A549 (cell line): ENCODE measurements at regions not wholly inside any gene's neighbourhood (a gene's known extent, or its start where the extent isn't known, plus 50 kb on each side); places are given as distances from the start of the nearest gene placed in this dataset.

ENCODE experiments used
- ATAC-seq, 2 experiments: fragments of 200-7000 bp in 1 of 2; fragments of >200 bp in 1 of 2; cut with Nextera tagmentation in 1 of 2; cut with Tn5 transposase in 1 of 2; 3 replicates each; pipeline versions ENCODE4 v1.8.0 to v1.9.1; 2018 to 2020; ENCODE audit warnings: mild to moderate bottlenecking in 1 of 2, moderate library complexity in 1 of 2
- CTCF ChIA-PET: fragments of 300-600 bp; sonication (Branson Sonifier 250); formaldehyde crosslinking; extraction: SDS; loops from one replicate; lab custom pipeline; 2021; ENCODE audit warnings: antibody characterized with exemption, inconsistent platforms; lab: Yijun Ruan, JAX
- POLR2A ChIA-PET: fragments of 350-600 bp; formaldehyde crosslinking; extraction: SDS; loops from one replicate; lab custom pipeline; 2021; ENCODE audit warnings: antibody characterized with exemption, inconsistent platforms; lab: Yijun Ruan, JAX
- DNase-seq, 2 experiments: peaks; one replicate each; pipeline versions ENCODE4 v3.0.0 to v3.0.0-alpha.2; 2011 to 2016; ENCODE audit warnings: low read depth in 1 of 2, low spot score in 1 of 2
- FAIRE-seq: peaks from 2 replicates; lab custom pipeline; 2011; peaks lifted over from hg19 to GRCh38; lab: Jason Lieb, UNC
- H3K27ac ChIP-seq, 2 experiments: fragments of >200 bp; sonication (Bioruptor Twin); formaldehyde crosslinking; 3 replicates each; pipeline ENCODE4 v1.5.1; 2016 to 2017
- H3K4me1 ChIP-seq: fragments of >200 bp; sonication (Bioruptor Twin); formaldehyde crosslinking; 3 replicates; pipeline ENCODE4 v1.6.1; 2016
- H3K4me2 ChIP-seq: fragments of >200 bp; sonication (Bioruptor Twin); formaldehyde crosslinking; 3 replicates; pipeline ENCODE4 v1.6.1; 2016
- H3K4me3 ChIP-seq: fragments of >200 bp; sonication (Bioruptor Twin); formaldehyde crosslinking; 3 replicates; pipeline ENCODE4 v1.5.1; 2016
- H3K9me3 ChIP-seq: fragments of >200 bp; sonication (Bioruptor Twin); formaldehyde crosslinking; 3 replicates; pipeline ENCODE4 v1.6.1; 2016
- CBX2 ChIP-seq: fragments of 200-600 bp; sonication (generic); IDR thresholded peaks from 2 replicates; pipeline ENCODE4 v1.6.1; 2016; ENCODE audit warnings: low read depth, mild to moderate bottlenecking, borderline replicate concordance
- CEBPB ChIP-seq, 2 experiments: fragments of >200 bp in 1 of 2; sonication (Bioruptor Twin) in 1 of 2; formaldehyde crosslinking in 1 of 2; IDR thresholded peaks; 2 replicates each; pipeline ENCODE4 v1.6.1; 2012 to 2016
- EHF ChIP-seq: fragments of 250-450 bp; sonication (Bioruptor Pico); IDR thresholded peaks from 2 replicates; pipeline ENCODE4 v1.5.0; 2020; ENCODE audit warnings: mild to moderate bottlenecking
- GATA3 ChIP-seq: IDR thresholded peaks from 2 replicates; pipeline ENCODE4 v1.6.1; 2012; ENCODE audit warnings: borderline replicate concordance
- HDAC2 ChIP-seq: fragments of 200-600 bp; sonication (generic); IDR thresholded peaks from 2 replicates; pipeline ENCODE4 v1.6.1; 2016
- JUNB ChIP-seq: fragments of >200 bp; sonication (Bioruptor Twin); formaldehyde crosslinking; IDR thresholded peaks from 2 replicates; pipeline ENCODE4 v1.6.1; 2016
- MAX ChIP-seq: IDR thresholded peaks from 2 replicates; pipeline ENCODE4 v1.6.1; 2012
- NR3C1 ChIP-seq: fragments of >200 bp; sonication (Bioruptor Twin); formaldehyde crosslinking; IDR thresholded peaks from 3 replicates; pipeline ENCODE4 v1.6.1; 2017
- PBX3 ChIP-seq: IDR thresholded peaks from 2 replicates; pipeline ENCODE4 v1.6.1; 2012
- RAD21 ChIP-seq, 2 experiments: fragments of >200 bp in 1 of 2; sonication (Bioruptor Twin) in 1 of 2; formaldehyde crosslinking in 1 of 2; IDR thresholded peaks in 1 of 2; conservative IDR thresholded peaks in 1 of 2; 2 replicates in 1 of 2; 3 replicates in 1 of 2; pipeline ENCODE4 v1.6.1; 2012 to 2018; ENCODE audit warnings: inconsistent platforms in 1 of 2
- RARB ChIP-seq: fragments of 250-450 bp; sonication (Bioruptor Pico); IDR thresholded peaks from 2 replicates; pipeline ENCODE4 v1.8.0; 2021; ENCODE audit warnings: mild to moderate bottlenecking, moderate library complexity
- REST ChIP-seq: fragments of 200-600 bp; sonication (generic); IDR thresholded peaks from 2 replicates; pipeline ENCODE4 v1.6.1; 2016; ENCODE audit warnings: antibody characterized with exemption, mild to moderate bottlenecking, moderate library complexity
- RNF2 ChIP-seq: fragments of 200-600 bp; sonication (generic); IDR thresholded peaks from 2 replicates; pipeline ENCODE4 v1.6.1; 2016; ENCODE audit warnings: low read depth, mild to moderate bottlenecking, antibody characterized with exemption, moderate library complexity, borderline replicate concordance
- TFCP2L1 ChIP-seq: fragments of 250-450 bp; sonication (Bioruptor Pico); IDR thresholded peaks from 2 replicates; pipeline ENCODE4 v1.5.0; 2021; ENCODE audit warnings: mild to moderate bottlenecking
- USF2 ChIP-seq: fragments of 450-650 bp; IDR thresholded peaks from 2 replicates; pipeline ENCODE4 v1.6.1; 2014; ENCODE audit warnings: antibody characterized with exemption
- ZC3H11A ChIP-seq: fragments of 450-650 bp; IDR thresholded peaks from 2 replicates; pipeline ENCODE4 v1.6.1; 2014; ENCODE audit warnings: antibody characterized with exemption, mild to moderate bottlenecking
- ZNF302 ChIP-seq: fragments of 250-450 bp; sonication (Bioruptor Pico); IDR thresholded peaks from 2 replicates; pipeline ENCODE4 v1.9.0; 2021; ENCODE audit warnings: inconsistent platforms, mild to moderate bottlenecking, moderate library complexity
- WGBS: methylation state at CpG from one replicate; pipeline ENCODE4 v1.1.6; 2017; ENCODE audit errors: missing lambda C conversion rate; 5-methylcytosine and 5-hydroxymethylcytosine counted together

- no peak for TF ChIP-seq REST
- no peak for TF ChIP-seq MAX
- TF ChIP-seq EHF (CRISPR knock-in tag): no peak
- no peak for TF ChIP-seq CEBPB (IDR thresholded peaks at IDR 0.05)
- Histone ChIP-seq H3K4me3 (no peak overlapping the region), H3K4me1 (no peaks in the 10 kb centered on the region), H3K9me3 (no peaks in the 10 kb centered on the region), H3K27ac (no peak overlapping the region), H3K4me2 (no peak overlapping the region)
- no peak for ATAC-seq
- 21% methylated on average over 9 of the region's 9 CpGs for WGBS
- CTCF ChIA-PET: interaction anchor here (0.8 to 1.3 kb wide), 2 partner anchors 11 to 14 kb away, joined by 3 read pairs; no protein-coding TSS in a partner anchor
- no peak for FAIRE-seq
- DNase-seq: no peak
- POLR2A ChIA-PET: no interaction called here
Measured at GRCh38 chr2:2683606-2684224, 352.6 kb upstream of the MYT1L start.

GRCh38 chr2:2682700-2683342 lies 351.7 kb upstream of the MYT1L start:
- H3K4me1 ChIP-seq: no peaks in the 10 kb centered on the region
- no peaks in the 10 kb centered on the region for H3K9me3 ChIP-seq
- no peak overlapping the region for H3K4me2 ChIP-seq
- peak in 1 of 2 experiments; percentile 42; a peak in 2 of 6 replicates for ATAC-seq
- no peak overlapping the region for H3K27ac ChIP-seq
- TF ChIP-seq ZNF302: no peak
- no peak for TF ChIP-seq RARB (CRISPR knock-in tag)
- TF ChIP-seq RNF2: no peak
- TF ChIP-seq HDAC2: no peak
- no peak for TF ChIP-seq CBX2
- no peak for TF ChIP-seq EHF (CRISPR knock-in tag)
- TF ChIP-seq USF2: no peak
- no peak for TF ChIP-seq RAD21 (conservative IDR thresholded peaks at IDR 0.05 in 1 of 2, IDR thresholded peaks at IDR 0.05 in 1 of 2)
- ChIA-PET CTCF (interaction anchor here (0.6 to 1.3 kb wide), 4 partner anchors 10 to 100 kb away, joined by 3 read pairs; no protein-coding TSS in a partner anchor), POLR2A (no interaction called here)
- H3K4me3 ChIP-seq: no peak overlapping the region
- FAIRE-seq: no peak
- WGBS: 62% methylated on average over 17 of the region's 17 CpGs
- no peak for DNase-seq

- Histone ChIP-seq H3K4me3 (no peak overlapping the region), H3K9me3 (no peaks in the 10 kb centered on the region), H3K4me2 (no peak overlapping the region), H3K4me1 (no peaks in the 10 kb centered on the region), H3K27ac (no peak overlapping the region)
- POLR2A ChIA-PET: no interaction called here
- ATAC-seq: no peak
- no peak for TF ChIP-seq TFCP2L1 (CRISPR knock-in tag)
- TF ChIP-seq JUNB: no peak
- no peak for TF ChIP-seq PBX3
- no peak for TF ChIP-seq NR3C1
- TF ChIP-seq RAD21 (conservative IDR thresholded peaks at IDR 0.05 in 1 of 2, IDR thresholded peaks at IDR 0.05 in 1 of 2): no peak
- TF ChIP-seq GATA3: no peak
- no peak for TF ChIP-seq ZC3H11A
- TF ChIP-seq, all 56 proteins: peak for 0
- WGBS: 46% methylated on average over 16 of the region's 16 CpGs
- DNase-seq: no peak
- FAIRE-seq: no peak
- CTCF ChIA-PET: interaction anchor here (1.0 kb wide), 1 partner anchor 99 kb away, joined by 3 read pairs; no protein-coding TSS in a partner anchor
Measured at GRCh38 chr2:2681711-2682251, 350.7 kb upstream of the MYT1L start.
